Peyer's patch (tissue), 4 donors: ENCODE measurements at regions not wholly inside any gene's neighbourhood (a gene's known extent, or its start where the extent isn't known, plus 50 kb on each side); places are given as distances from the start of the nearest gene placed in this dataset.

Experiments used
- DNase-seq, 3 donors: peaks; one replicate each; pipeline ENCODE4 v3.0.0-alpha.2; 2017 to 2019
- H3K27ac ChIP-seq, 4 donors: fragments of 200-600 bp; sonication (generic); one replicate each; pipeline ENCODE4 v1.5.1; 2016 to 2019
- H3K27me3 ChIP-seq, 2 donors: fragments of 200-600 bp; sonication (generic); one replicate each; pipeline ENCODE4 v1.5.1; 2019
- H3K36me3 ChIP-seq, 3 donors: fragments of 200-600 bp; sonication (generic); one replicate each; pipeline ENCODE4 v1.5.1; 2016 to 2019
- H3K4me1 ChIP-seq, 4 donors: fragments of 200-600 bp; sonication (generic); one replicate each; pipeline ENCODE4 v1.5.1; 2016 to 2019
- H3K4me3 ChIP-seq, 4 donors: fragments of 200-600 bp; sonication (generic); 1 replicate in 3 of 4; 2 replicates in 1 of 4; pipeline ENCODE4 v1.5.1; 2016 to 2019; ENCODE audit warnings: mild to moderate bottlenecking in 1 of 4
- H3K9me3 ChIP-seq, 4 donors: fragments of 200-600 bp; sonication (generic); one replicate each; pipeline ENCODE4 v1.5.1; 2016 to 2019; ENCODE audit warnings: mild to moderate bottlenecking in 1 of 4
- CTCF ChIP-seq, 6 experiments: fragments of 450-650 bp in 4 of 6; fragments of 200-600 bp in 2 of 6; sonication (generic) in 1 of 6; IDR thresholded peaks; one replicate each; pipeline ENCODE4 v1.5.1; 2017 to 2019; ENCODE audit warnings: antibody characterized with exemption in 6 of 6, mild to moderate bottlenecking in 3 of 6, moderate library complexity in 1 of 6
- POLR2A ChIP-seq, 2 donors: fragments of 450-650 bp; IDR thresholded peaks; one replicate each; pipeline ENCODE4 v1.5.1; 2017; ENCODE audit warnings: antibody characterized with exemption in 2 of 2, mild to moderate bottlenecking in 2 of 2, moderate library complexity in 2 of 2

- Histone ChIP-seq H3K9me3 (no peaks in the 10 kb centered on the region), H3K27ac (no peak overlapping the region), H3K36me3 (no peaks in the 10 kb centered on the region), H3K4me1 (no peaks in the 10 kb centered on the region), H3K27me3 (no peaks in the 10 kb centered on the region), H3K4me3 (no peak overlapping the region)
- no peak for TF ChIP-seq CTCF (IDR thresholded peaks at IDR 0.05)
- TF ChIP-seq POLR2A (IDR thresholded peaks at IDR 0.05), result no peak
- DNase-seq, result no peak
Observed at GRCh38 chr2:134014196-134014960, 239.5 kb upstream of the MGAT5 start.

GRCh38 chr2:134019871-134020270 is 234.0 kb upstream of the MGAT5 start:
- TF ChIP-seq CTCF (IDR thresholded peaks at IDR 0.05) (no peak), POLR2A (IDR thresholded peaks at IDR 0.05) (no peak)
- Histone ChIP-seq H3K27ac (no peak overlapping the region), H3K36me3 (no peaks in the 10 kb centered on the region), H3K4me3 (no peak overlapping the region), H3K4me1 (peaks cover 0 to 4% (median 1%) of the 10 kb centered on the region in 4 donors), H3K27me3 (no peaks in the 10 kb centered on the region), H3K9me3 (no peaks in the 10 kb centered on the region)
- DNase-seq, result no peak

- TF ChIP-seq POLR2A (IDR thresholded peaks at IDR 0.05) (no peak), CTCF (IDR thresholded peaks at IDR 0.05) (no peak)
- no peak for DNase-seq
- Histone ChIP-seq H3K9me3 (no peaks in the 10 kb centered on the region), H3K4me3 (no peak overlapping the region), H3K27me3 (no peaks in the 10 kb centered on the region), H3K4me1 (peaks cover 0 to 4% (median 1%) of the 10 kb centered on the region in 4 donors), H3K36me3 (no peaks in the 10 kb centered on the region), H3K27ac (no peak overlapping the region)
Observed at GRCh38 chr2:134020608-134021007, 233.3 kb upstream of the MGAT5 start.

GRCh38 chr2:134021830-134022524 is 231.9 kb upstream of the MGAT5 start:
- H3K36me3 ChIP-seq, result no peaks in the 10 kb centered on the region
- H3K4me1 ChIP-seq, result peaks cover 0 to 4% (median 1%) of the 10 kb centered on the region in 4 donors
- TF ChIP-seq CTCF (IDR thresholded peaks at IDR 0.05), result no peak

GRCh38 chr2:134023854-134024253 is 230.0 kb upstream of the MGAT5 start:
- no peak overlapping the region for H3K4me3 ChIP-seq
- no peaks in the 10 kb centered on the region for H3K36me3 ChIP-seq
- no peaks in the 10 kb centered on the region for H3K27me3 ChIP-seq
- H3K4me1 ChIP-seq, result peaks cover 0 to 5% (median 3%) of the 10 kb centered on the region in 4 donors
- H3K9me3 ChIP-seq, result no peaks in the 10 kb centered on the region
- no peak for DNase-seq
- TF ChIP-seq POLR2A (IDR thresholded peaks at IDR 0.05) (no peak), CTCF (IDR thresholded peaks at IDR 0.05) (no peak)
- H3K27ac ChIP-seq, result no peak overlapping the region

More at GRCh38 chr2:134021830-134022524, 231.9 kb upstream of the MGAT5 start:
- Histone ChIP-seq H3K4me3 (no peak overlapping the region), H3K27ac (no peak overlapping the region), H3K27me3 (no peaks in the 10 kb centered on the region), H3K9me3 (no peaks in the 10 kb centered on the region)
- DNase-seq, result no peak
